Endothelial cell of umbilical vein (primary cell): ENCODE measurements at regions not wholly inside any gene's neighbourhood (a gene's known extent, or its start where the extent isn't known, plus 50 kb on each side); places are given as distances from the start of the nearest gene placed in this dataset.

Source experiments
- BruUV-seq: library from RNA; stranded (reverse); fragments of 400-500 nt; replicated peaks from 2 replicates; lab custom pipeline; 2021; lab: Mats Ljungman, UMichigan
- CTCF ChIA-PET: fragments of 300-600, 350-600 bp; sonication (Branson Sonifier 250); formaldehyde crosslinking; loops from one replicate; lab custom pipeline; 2021; ENCODE audit warnings: antibody characterized with exemption, inconsistent platforms; lab: Charles Lee
- POLR2A ChIA-PET: fragments of 300-600, 350-600 bp; sonication (Branson Sonifier 250); formaldehyde crosslinking; loops from one replicate; lab custom pipeline; 2021; ENCODE audit warnings: antibody characterized with exemption, inconsistent platforms; lab: Charles Lee
- DNase-seq: peaks from one replicate; pipeline ENCODE4 v3.0.0-alpha.2; 2011; ENCODE audit warnings: low read depth, low spot score
- FAIRE-seq: peaks from 2 replicates; lab custom pipeline; 2011; peaks lifted over from hg19 to GRCh38; lab: Jason Lieb, UNC
- H2AFZ ChIP-seq: 2 replicates; pipeline ENCODE4 v1.6.0; 2012; ENCODE audit warnings: low read depth, low read length, control low read depth, inconsistent platforms
- H3K27ac ChIP-seq: 2 replicates; pipeline ENCODE4 v1.5.1; 2011; ENCODE audit warnings: low read depth, mild to moderate bottlenecking, control low read depth, low read length, moderate library complexity; ENCODE audit not compliant: insufficient read depth
- H3K27me3 ChIP-seq, 2 experiments: 2 replicates each; pipeline versions ENCODE4 v1.6.0 to v1.6.1; 2011; ENCODE audit warnings: low read length in 2 of 2, mixed read lengths in 1 of 2; ENCODE audit not compliant: control insufficient read depth in 2 of 2, insufficient read depth in 2 of 2
- H3K36me3 ChIP-seq, 2 experiments: 2 replicates in 1 of 2; 3 replicates in 1 of 2; pipeline ENCODE4 v1.5.1; 2011; ENCODE audit warnings: low read length in 2 of 2, mild to moderate bottlenecking in 1 of 2, moderate library complexity in 1 of 2; ENCODE audit not compliant: control insufficient read depth in 2 of 2, insufficient read depth in 2 of 2; ENCODE audit errors: extremely low read depth in 1 of 2
- H3K4me1 ChIP-seq: 3 replicates; pipeline ENCODE4 v1.5.1; 2011; ENCODE audit warnings: mild to moderate bottlenecking, low read length; ENCODE audit not compliant: control insufficient read depth, insufficient read depth; ENCODE audit errors: extremely low read depth
- H3K4me2 ChIP-seq: 2 replicates; pipeline ENCODE4 v1.6.1; 2011; ENCODE audit warnings: low read length, control low read depth, mixed read lengths; ENCODE audit not compliant: insufficient read depth
- H3K4me3 ChIP-seq, 3 experiments: fragments of 200-600 bp in 1 of 3; sonication (generic), shearing (Covaris generic) in 1 of 3; replicated peaks in 1 of 3; 2 replicates each; pipeline ENCODE4 v1.5.1; 2011 to 2016; ENCODE audit warnings: control low read depth in 3 of 3, low read length in 3 of 3, mild to moderate bottlenecking in 2 of 3, inconsistent platforms in 1 of 3, low read depth in 1 of 3, moderate library complexity in 1 of 3; ENCODE audit not compliant: insufficient read depth in 1 of 3
- H3K79me2 ChIP-seq: 2 replicates; pipeline ENCODE4 v1.6.0; 2012; ENCODE audit warnings: low read length, inconsistent platforms; ENCODE audit not compliant: control insufficient read depth, insufficient read depth
- H3K9ac ChIP-seq: replicated peaks from 2 replicates; pipeline ENCODE3; 2011; ENCODE audit warnings: low read length, control low read depth; ENCODE audit not compliant: insufficient read depth; ENCODE audit errors: extremely low read depth
- H3K9me1 ChIP-seq: replicated peaks from 3 replicates; pipeline ENCODE4 v1.6.0; 2011; ENCODE audit warnings: mild to moderate bottlenecking, low read length; ENCODE audit not compliant: control insufficient read depth, insufficient read depth; ENCODE audit errors: extremely low read depth
- H3K9me3 ChIP-seq: replicated peaks from 2 replicates; pipeline ENCODE4 v1.5.1; 2012; ENCODE audit warnings: low read length, inconsistent platforms; ENCODE audit not compliant: control insufficient read depth, insufficient read depth
- H4K20me1 ChIP-seq: replicated peaks from 2 replicates; pipeline ENCODE3; 2011; ENCODE audit warnings: mild to moderate bottlenecking, low read length; ENCODE audit not compliant: control insufficient read depth, insufficient read depth; ENCODE audit errors: extremely low read depth
- CTCF ChIP-seq, 2 donors: IDR thresholded peaks; 1 replicate in 1 of 2; 2 replicates in 1 of 2; pipeline ENCODE4 v1.5.1; 2011; ENCODE audit warnings: low read length in 2 of 2, mild to moderate bottlenecking in 2 of 2, moderate library complexity in 2 of 2, control low read depth in 1 of 2, inconsistent platforms in 1 of 2, low read depth in 1 of 2; ENCODE audit not compliant: insufficient read depth in 1 of 2; ENCODE audit errors: extremely low read depth in 1 of 2
- EZH2 ChIP-seq: IDR thresholded peaks from 2 replicates; pipeline ENCODE4 v1.6.1; 2012; ENCODE audit warnings: borderline replicate concordance, low read depth, mild to moderate bottlenecking, moderate library complexity, low read length, inconsistent platforms; ENCODE audit not compliant: severe bottlenecking
- FOS ChIP-seq: IDR thresholded peaks from 2 replicates; pipeline ENCODE4 v1.6.1; 2011; ENCODE audit warnings: mild to moderate bottlenecking, low read length, moderate library complexity, borderline replicate concordance; ENCODE audit not compliant: insufficient read depth
- GATA2 ChIP-seq: IDR thresholded peaks from 2 replicates; pipeline ENCODE4 v1.7.0; 2011; ENCODE audit warnings: low read depth, mild to moderate bottlenecking, moderate library complexity, mixed read lengths, low read length; ENCODE audit not compliant: insufficient read length, insufficient read depth
- JUN ChIP-seq: IDR thresholded peaks from 2 replicates; pipeline ENCODE4 v1.6.1; 2011; ENCODE audit warnings: borderline replicate concordance, low read depth; ENCODE audit not compliant: insufficient read length, insufficient read depth
- MAX ChIP-seq: IDR thresholded peaks from 2 replicates; pipeline ENCODE4 v1.6.1; 2011; ENCODE audit not compliant: insufficient read depth, insufficient read length
- MYC ChIP-seq: IDR thresholded peaks from one replicate; pipeline ENCODE4 v1.6.1; 2011; ENCODE audit warnings: mild to moderate bottlenecking, low read depth, low read length
- POLR2A ChIP-seq: IDR thresholded peaks from 2 replicates; pipeline ENCODE4 v1.6.1; 2012; ENCODE audit warnings: low read depth, mild to moderate bottlenecking, control low read depth, low read length
- POLR2AphosphoS5 ChIP-seq: IDR thresholded peaks from 2 replicates; pipeline ENCODE4 v1.6.1; 2012; ENCODE audit warnings: low read depth, mild to moderate bottlenecking, control low read depth, low read length, moderate library complexity; ENCODE audit not compliant: insufficient read depth
- dilution Hi-C: fragments of 300-500 bp; cut with MboI; formaldehyde crosslinking; loops from one replicate; pipeline ENCODE4 v1.15.0; 2019; ENCODE audit warnings: low sequenced_read_pairs; ENCODE audit not compliant: extremely low pct_ligation_motif_present
- intact Hi-C: fragments of 100-400 bp; cut with micrococcal nuclease; formaldehyde crosslinking; loops from one replicate; pipeline ENCODE4 v1.10.0; 2022

- Histone ChIP-seq H3K4me1 (no peaks in the 10 kb centered on the region), H4K20me1 (no peaks in the 10 kb centered on the region), H3K79me2 (no peaks in the 10 kb centered on the region), H3K27me3 (no peaks in the 10 kb centered on the region), H3K36me3 (no peaks in the 10 kb centered on the region), H3K4me3 (no peak overlapping the region), H3K27ac (no peak overlapping the region), H2AFZ (no peak overlapping the region), H3K9me1 (no peaks in the 10 kb centered on the region), H3K4me2 (no peak overlapping the region), H3K9me3 (no peaks in the 10 kb centered on the region), H3K9ac (no peak overlapping the region)
- dilution Hi-C loops: no loop called here
- TF ChIP-seq GATA2 (no peak), MYC (no peak), CTCF (IDR thresholded peaks at IDR 0.05; ENCODE audit: extremely low read depth in 1 of 2, insufficient read depth in 1 of 2, low read depth in 1 of 2, low read length in 2 of 2) (no peak), MAX (no peak), POLR2AphosphoS5 (no peak), POLR2A (no peak), FOS (no peak), EZH2 (no peak), JUN (no peak)
- no TSS peak for BruUV-seq
- POLR2A ChIA-PET: no interaction called here
- CTCF ChIA-PET: no interaction called here
- no peak for FAIRE-seq
- no peak for DNase-seq
- intact Hi-C loops: no loop called here
Observed at GRCh38 chr10:130234171-130234965, 98.2 kb downstream of the GLRX3 start.
